Fibroblast of the aortic adventitia (primary cell): ENCODE measurements at regions not wholly inside any gene's neighbourhood (a gene's known extent, or its start where the extent isn't known, plus 50 kb on each side); places are given as distances from the start of the nearest gene placed in this dataset.
"Not testable (repeated sequence)": the region's sequence is repeated elsewhere in the genome, so short reads cannot be mapped to it uniquely, and the experiment has no call there.

Experiments
- DNase-seq: peaks from one replicate; pipeline ENCODE4 v3.0.0-alpha.2; 2010; ENCODE audit warnings: low read depth
- H3K4me3 ChIP-seq: 2 replicates; pipeline ENCODE4 v1.5.1; 2011; ENCODE audit warnings: low read depth, mild to moderate bottlenecking, control low read depth, low read length, moderate library complexity
- TF ChIP-seq, protein P1 (sequence below): IDR thresholded peaks from 2 replicates; pipeline ENCODE4 v1.5.1; 2011; ENCODE audit warnings: mild to moderate bottlenecking, low read length, control low read depth, inconsistent platforms; ENCODE audit not compliant: insufficient read depth

DNA sequence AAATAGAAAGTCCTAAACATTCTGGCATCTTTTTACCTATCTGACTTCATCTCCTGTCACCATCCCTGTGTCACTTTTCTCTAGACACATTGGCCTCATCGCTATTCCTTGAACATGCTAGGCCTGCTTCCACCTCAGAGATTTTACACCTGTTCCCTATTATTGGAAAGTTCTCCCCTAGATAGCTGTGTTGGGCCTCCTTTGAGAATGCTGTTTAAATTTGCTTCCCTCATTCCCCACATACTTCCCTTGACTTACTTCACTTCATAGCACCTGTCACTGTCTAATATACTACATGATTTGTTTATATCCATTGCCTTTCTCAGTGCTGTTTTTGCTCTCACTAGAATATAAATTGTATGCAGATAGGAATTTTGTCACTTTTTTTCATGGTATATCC is 317.0 kb upstream of the GCFC2 start:
- TF ChIP-seq, protein P1, sequence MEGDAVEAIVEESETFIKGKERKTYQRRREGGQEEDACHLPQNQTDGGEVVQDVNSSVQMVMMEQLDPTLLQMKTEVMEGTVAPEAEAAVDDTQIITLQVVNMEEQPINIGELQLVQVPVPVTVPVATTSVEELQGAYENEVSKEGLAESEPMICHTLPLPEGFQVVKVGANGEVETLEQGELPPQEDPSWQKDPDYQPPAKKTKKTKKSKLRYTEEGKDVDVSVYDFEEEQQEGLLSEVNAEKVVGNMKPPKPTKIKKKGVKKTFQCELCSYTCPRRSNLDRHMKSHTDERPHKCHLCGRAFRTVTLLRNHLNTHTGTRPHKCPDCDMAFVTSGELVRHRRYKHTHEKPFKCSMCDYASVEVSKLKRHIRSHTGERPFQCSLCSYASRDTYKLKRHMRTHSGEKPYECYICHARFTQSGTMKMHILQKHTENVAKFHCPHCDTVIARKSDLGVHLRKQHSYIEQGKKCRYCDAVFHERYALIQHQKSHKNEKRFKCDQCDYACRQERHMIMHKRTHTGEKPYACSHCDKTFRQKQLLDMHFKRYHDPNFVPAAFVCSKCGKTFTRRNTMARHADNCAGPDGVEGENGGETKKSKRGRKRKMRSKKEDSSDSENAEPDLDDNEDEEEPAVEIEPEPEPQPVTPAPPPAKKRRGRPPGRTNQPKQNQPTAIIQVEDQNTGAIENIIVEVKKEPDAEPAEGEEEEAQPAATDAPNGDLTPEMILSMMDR, result no peak
- no peak overlapping the region for H3K4me3 ChIP-seq
- DNase-seq, result no peak

DNA sequence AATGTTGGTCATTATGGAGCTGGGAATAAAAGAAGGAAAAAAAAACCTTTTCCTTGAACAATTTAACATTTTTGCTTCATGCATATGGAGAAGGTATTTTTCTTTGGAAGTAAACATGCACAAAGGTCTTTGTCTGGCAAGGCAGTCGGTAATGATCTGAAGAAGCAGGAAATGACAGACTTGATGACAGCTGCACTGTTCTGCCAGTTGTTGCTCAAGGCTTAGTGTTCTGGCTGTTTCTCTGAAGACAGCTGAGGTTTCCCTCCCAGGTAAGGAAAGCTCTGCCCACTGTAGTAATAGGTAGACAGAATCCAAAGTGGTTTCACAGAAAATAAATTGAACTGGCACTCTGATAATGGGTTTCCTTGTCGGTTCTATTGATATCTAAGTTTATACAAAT is 308.4 kb upstream of the GCFC2 start:
- TF ChIP-seq, protein P1, result no peak
- no peak for DNase-seq
- no peak overlapping the region for H3K4me3 ChIP-seq

DNA sequence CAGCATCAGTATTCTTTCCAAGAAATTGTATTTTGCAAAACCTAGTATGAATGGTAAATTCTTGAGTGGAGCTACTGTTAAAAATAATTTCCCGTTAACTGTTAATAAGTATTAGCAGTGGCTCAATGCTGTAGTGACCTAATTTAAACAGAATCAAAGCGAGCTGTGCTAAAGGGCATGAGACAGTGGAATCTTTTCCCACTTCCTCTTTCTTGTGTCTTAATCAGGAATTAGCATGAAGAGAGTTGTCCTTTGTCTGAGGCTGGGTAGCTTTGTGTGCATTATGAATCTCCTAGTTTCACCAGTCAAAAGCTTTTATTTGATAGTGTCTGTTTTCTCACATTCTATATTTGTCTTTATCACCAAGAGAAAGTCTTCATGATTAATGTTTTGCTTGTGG is 298.8 kb upstream of the GCFC2 start:
- H3K4me3 ChIP-seq, result no peak overlapping the region
- DNase-seq, result no peak
- TF ChIP-seq, protein P1, result no peak

DNA sequence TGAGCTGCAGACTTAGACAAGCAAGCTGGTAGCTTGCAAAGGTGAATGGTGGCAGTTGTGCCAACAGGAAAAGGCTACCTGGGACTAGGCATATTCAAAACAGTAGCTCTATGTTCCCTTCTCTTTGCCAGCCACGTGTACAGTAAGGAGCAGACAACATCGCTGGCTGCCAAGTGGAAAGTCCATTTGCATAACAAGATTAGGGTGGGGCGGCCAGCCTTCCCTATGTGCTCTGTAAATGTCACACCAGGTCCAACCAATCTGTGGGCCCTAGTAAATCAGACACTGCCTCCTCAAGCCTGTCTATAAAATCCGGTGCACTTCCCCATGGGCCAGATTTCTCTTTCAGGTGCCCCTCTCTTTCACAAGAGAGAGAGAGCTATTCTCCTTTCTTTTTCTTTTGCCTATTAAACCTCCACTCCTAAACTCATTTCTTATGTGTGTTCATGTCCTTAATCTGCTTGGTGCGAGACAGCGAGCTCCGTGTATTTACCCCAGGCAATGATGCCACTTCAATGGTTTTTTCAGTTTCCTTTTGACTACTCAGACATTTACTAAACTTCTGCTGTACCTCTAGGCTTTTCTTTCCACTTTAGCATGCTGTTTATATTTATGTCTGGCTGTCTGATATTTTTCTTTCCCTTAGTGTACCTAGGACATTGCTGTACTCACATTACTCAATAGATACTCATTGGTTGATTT is 297.4 kb upstream of the GCFC2 start:
- H3K4me3 ChIP-seq, result no peak overlapping the region
- no peak for DNase-seq
- TF ChIP-seq, protein P1, result no peak

DNA sequence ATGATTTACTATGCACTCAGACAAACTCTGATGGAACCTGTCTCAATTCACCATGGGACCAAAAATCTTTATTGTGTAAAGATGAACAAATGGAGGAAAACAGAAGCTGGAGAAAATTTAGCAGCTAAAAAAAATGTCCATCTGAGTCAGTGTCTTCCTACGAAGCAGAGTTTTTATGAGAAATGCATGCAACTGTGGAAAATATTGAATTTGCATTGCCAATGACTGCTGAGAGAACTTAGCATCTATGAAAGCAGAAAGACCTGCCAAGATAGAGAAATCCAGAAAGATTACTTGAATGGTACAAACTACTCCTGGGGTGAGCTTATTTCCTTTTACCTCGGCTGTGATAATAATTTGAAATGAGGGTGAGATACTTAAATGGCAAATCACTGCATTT is 289.7 kb upstream of the GCFC2 start:
- DNase-seq, result no peak
- TF ChIP-seq, protein P1, result no peak
- no peak overlapping the region for H3K4me3 ChIP-seq

DNA sequence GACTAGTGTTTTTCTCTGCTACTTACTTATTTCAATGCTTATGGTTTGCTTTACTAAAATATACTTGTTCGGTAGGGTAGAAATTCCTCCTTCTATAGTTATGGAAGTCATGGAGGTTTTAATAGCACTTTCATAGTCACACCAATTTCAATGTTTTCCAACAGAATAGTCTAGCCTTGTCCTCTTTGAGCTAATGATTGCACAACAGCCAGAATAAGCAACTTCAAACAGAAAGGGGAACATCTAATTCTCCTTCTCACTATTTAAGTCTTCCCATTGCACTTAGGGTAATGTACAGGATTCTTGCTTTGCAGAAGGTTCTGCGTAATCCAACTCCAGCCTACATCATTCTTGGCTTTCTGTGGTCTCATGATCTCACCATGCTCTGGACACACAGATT is 287.7 kb upstream of the GCFC2 start:
- TF ChIP-seq, protein P1, result no peak
- H3K4me3 ChIP-seq, result no peak overlapping the region
- DNase-seq, result no peak

DNA sequence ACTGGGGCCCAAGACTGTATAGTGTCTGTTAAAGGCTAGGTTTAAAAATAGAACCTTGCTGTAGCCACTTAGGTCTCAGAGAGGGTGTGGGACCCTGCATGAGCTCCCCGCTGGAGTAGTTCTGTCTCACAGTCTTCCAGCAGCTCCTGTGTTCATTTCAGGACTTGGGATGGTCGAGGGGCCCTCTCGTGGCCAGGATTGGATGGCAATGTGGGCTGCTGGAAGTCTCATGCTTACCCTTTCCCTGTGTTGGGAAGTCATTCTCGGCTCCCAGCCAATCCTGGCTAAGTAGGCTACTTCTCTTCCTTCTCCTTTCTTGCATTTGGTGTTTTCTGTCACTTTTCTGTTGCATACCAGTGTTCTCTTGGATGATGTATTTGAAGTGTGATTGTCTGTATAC is 284.0 kb upstream of the GCFC2 start:
- H3K4me3 ChIP-seq, result no peak overlapping the region
- TF ChIP-seq, protein P1, result no peak
- no peak for DNase-seq

DNA sequence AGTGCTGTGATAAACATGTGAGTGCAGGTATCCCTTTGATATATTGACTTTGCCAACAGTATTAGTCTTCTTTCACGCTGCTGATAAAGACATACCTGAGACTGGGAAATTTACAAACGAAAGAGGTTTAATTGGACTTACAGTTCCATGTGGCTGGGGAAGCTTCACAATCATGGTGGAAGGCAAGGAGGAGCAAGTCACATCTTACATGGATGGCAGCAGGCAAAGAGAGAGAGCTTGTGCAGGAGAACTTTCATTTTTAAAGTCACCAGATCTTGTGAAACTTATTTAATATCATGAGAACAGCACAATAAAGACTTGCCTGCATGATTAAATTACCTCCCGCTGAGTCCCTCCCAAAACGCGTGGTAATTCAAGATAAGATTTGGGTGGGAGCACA is 277.9 kb upstream of the GCFC2 start:
- DNase-seq, H3K4me3 ChIP-seq: not testable (repeated sequence)
